PC-3 (cell line): ENCODE measurements at regions not wholly inside any gene's neighbourhood (a gene's known extent, or its start where the extent isn't known, plus 50 kb on each side); places are given as distances from the start of the nearest gene placed in this dataset.

Experiments
- ATAC-seq: fragments of 200-7000 bp; cut with Tn5 transposase; 2 replicates; pipeline ENCODE4 v1.9.1; 2020; ENCODE audit warnings: mild to moderate bottlenecking, moderate library complexity
- BruUV-seq: library from RNA; stranded (reverse); fragments of 400-500 nt; replicated peaks from 2 replicates; lab custom pipeline; 2021; lab: Mats Ljungman, UMichigan
- CTCF ChIA-PET: fragments of 300-600 bp; sonication (Branson Sonifier 250); formaldehyde crosslinking; loops from one replicate; lab custom pipeline; 2022; ENCODE audit warnings: antibody characterized with exemption; lab: Charles Lee
- POLR2A ChIA-PET: fragments of 300-600 bp; sonication (Branson Sonifier 250); formaldehyde crosslinking; loops from one replicate; lab custom pipeline; 2022; ENCODE audit warnings: antibody characterized with exemption; ENCODE audit not compliant: unreplicated experiment; lab: Charles Lee
- DNase-seq: peaks from one replicate; pipeline ENCODE4 v3.0.0-alpha.2; 2015
- H2AFZ ChIP-seq: fragments of 300-600 bp; sonication (generic); 2 replicates; pipeline ENCODE4 v1.6.0; 2016; ENCODE audit warnings: antibody characterized with exemption, low read length
- H3F3A ChIP-seq: fragments of 300-600 bp; sonication (generic); one replicate; pipeline ENCODE4 v1.6.0; 2017; ENCODE audit warnings: antibody characterized with exemption, low read length, control low read depth, mild to moderate bottlenecking; ENCODE audit not compliant: unreplicated experiment
- H3K27ac ChIP-seq: fragments of 300-600 bp; sonication (generic); 2 replicates; pipeline ENCODE4 v1.5.1; 2016; ENCODE audit warnings: mild to moderate bottlenecking, low read length
- H3K27me3 ChIP-seq: fragments of 300-600 bp; sonication (generic); 2 replicates; pipeline ENCODE4 v1.6.1; 2016; ENCODE audit warnings: low read length, mixed read lengths
- H3K36me3 ChIP-seq: fragments of 300-600 bp; sonication (generic); 2 replicates; pipeline ENCODE4 v1.6.1; 2016; ENCODE audit warnings: low read depth, mixed run types, low read length, mixed read lengths
- H3K4me1 ChIP-seq: fragments of 300-600 bp; sonication (generic); 2 replicates; pipeline ENCODE4 v1.5.1; 2016; ENCODE audit warnings: low read length; ENCODE audit not compliant: insufficient read depth
- H3K4me2 ChIP-seq: fragments of 300-600 bp; sonication (generic); 2 replicates; pipeline ENCODE4 v1.6.0; 2016; ENCODE audit warnings: low read length
- H3K4me3 ChIP-seq: fragments of 300-600 bp; sonication (generic); 2 replicates; pipeline ENCODE4 v1.5.1; 2016; ENCODE audit warnings: mild to moderate bottlenecking, low read length, mixed read lengths
- H3K79me2 ChIP-seq: fragments of 300-600 bp; sonication (generic); 2 replicates; pipeline ENCODE4 v1.6.1; 2017; ENCODE audit warnings: low read length, mixed read lengths
- H3K9ac ChIP-seq: fragments of 300-600 bp; sonication (generic); 2 replicates; pipeline ENCODE4 v1.6.0; 2016; ENCODE audit warnings: mild to moderate bottlenecking, low read length
- H3K9me2 ChIP-seq: fragments of 300-600 bp; sonication (generic); replicated peaks from 2 replicates; pipeline ENCODE4 v1.6.1; 2016; ENCODE audit warnings: mixed run types, low read length, mixed read lengths
- H3K9me3 ChIP-seq: fragments of 300-600 bp; sonication (generic); 2 replicates; pipeline ENCODE4 v1.6.1; 2016; ENCODE audit warnings: low read length, mixed read lengths
- H4K20me1 ChIP-seq: fragments of 300-600 bp; sonication (generic); 2 replicates; pipeline ENCODE4 v1.6.1; 2016; ENCODE audit warnings: low read length, mixed read lengths
- EZH2 ChIP-seq: fragments of 300-600 bp; sonication (generic); IDR thresholded peaks from one replicate; pipeline ENCODE4 v1.6.1; 2017; ENCODE audit warnings: antibody characterized with exemption, mild to moderate bottlenecking, low read length; ENCODE audit not compliant: unreplicated experiment
- EZH2phosphoT487 ChIP-seq: fragments of 300-600 bp; sonication (generic); IDR thresholded peaks from 2 replicates; pipeline ENCODE4 v1.6.1; 2018; ENCODE audit warnings: mild to moderate bottlenecking, antibody characterized with exemption, low read length, borderline replicate concordance
- intact Hi-C: fragments of 100-400 bp; cut with micrococcal nuclease; formaldehyde crosslinking; loops from 2 replicates; pipeline ENCODE4 v1.9.0; 2023
- TF ChIP-seq, protein P1 (sequence below): fragments of 300-600 bp; sonication (generic); conservative IDR thresholded peaks from 2 replicates; pipeline ENCODE4 v1.5.1; 2017; ENCODE audit warnings: antibody characterized with exemption, low read depth, mild to moderate bottlenecking, low read length

- H3K4me2 ChIP-seq, result no peak overlapping the region
- no TSS peak for BruUV-seq
- DNase-seq (no peak), ATAC-seq (no peak)
- H3K4me3 ChIP-seq, result no peak overlapping the region
- H3K79me2 ChIP-seq, result no peaks in the 10 kb centered on the region
- no peak overlapping the region for H3K9ac ChIP-seq
- ChIA-PET POLR2A (no interaction called here), CTCF (no interaction called here)
- intact Hi-C loops, result no loop called here
- H2AFZ ChIP-seq, result no peak overlapping the region
- H3F3A ChIP-seq, result no peaks in the 10 kb centered on the region
- H3K9me2 ChIP-seq, result no peaks in the 10 kb centered on the region
- H3K9me3 ChIP-seq, result no peaks in the 10 kb centered on the region
- no peaks in the 10 kb centered on the region for H3K36me3 ChIP-seq
- no peak overlapping the region for H3K27ac ChIP-seq
- no peaks in the 10 kb centered on the region for H4K20me1 ChIP-seq
- H3K4me1 ChIP-seq, result 0 out of 2 replicates have a peak, but pooled peaks cover 2% of the 10 kb centered on the region
- H3K27me3 ChIP-seq, result no peaks in the 10 kb centered on the region
- TF ChIP-seq, protein P1, sequence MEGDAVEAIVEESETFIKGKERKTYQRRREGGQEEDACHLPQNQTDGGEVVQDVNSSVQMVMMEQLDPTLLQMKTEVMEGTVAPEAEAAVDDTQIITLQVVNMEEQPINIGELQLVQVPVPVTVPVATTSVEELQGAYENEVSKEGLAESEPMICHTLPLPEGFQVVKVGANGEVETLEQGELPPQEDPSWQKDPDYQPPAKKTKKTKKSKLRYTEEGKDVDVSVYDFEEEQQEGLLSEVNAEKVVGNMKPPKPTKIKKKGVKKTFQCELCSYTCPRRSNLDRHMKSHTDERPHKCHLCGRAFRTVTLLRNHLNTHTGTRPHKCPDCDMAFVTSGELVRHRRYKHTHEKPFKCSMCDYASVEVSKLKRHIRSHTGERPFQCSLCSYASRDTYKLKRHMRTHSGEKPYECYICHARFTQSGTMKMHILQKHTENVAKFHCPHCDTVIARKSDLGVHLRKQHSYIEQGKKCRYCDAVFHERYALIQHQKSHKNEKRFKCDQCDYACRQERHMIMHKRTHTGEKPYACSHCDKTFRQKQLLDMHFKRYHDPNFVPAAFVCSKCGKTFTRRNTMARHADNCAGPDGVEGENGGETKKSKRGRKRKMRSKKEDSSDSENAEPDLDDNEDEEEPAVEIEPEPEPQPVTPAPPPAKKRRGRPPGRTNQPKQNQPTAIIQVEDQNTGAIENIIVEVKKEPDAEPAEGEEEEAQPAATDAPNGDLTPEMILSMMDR, result no peak
- TF ChIP-seq EZH2phosphoT487, result no peak
- no peak for TF ChIP-seq EZH2
Observed at GRCh38 chr5:12322042-12322441, 417.8 kb upstream of the CTNND2 start.

- no peak for TF ChIP-seq EZH2phosphoT487
- TF ChIP-seq, protein P1, result no peak
- no peak for TF ChIP-seq EZH2
- Histone ChIP-seq H3K79me2 (no peaks in the 10 kb centered on the region), H3K4me3 (no peak overlapping the region), H3K4me1 (0 out of 2 replicates have a peak, but pooled peaks cover 9% of the 10 kb centered on the region), H4K20me1 (no peaks in the 10 kb centered on the region), H2AFZ (no peak overlapping the region), H3F3A (no peaks in the 10 kb centered on the region), H3K9me3 (no peaks in the 10 kb centered on the region), H3K27ac (no peak overlapping the region), H3K9ac (no peak overlapping the region), H3K27me3 (no peaks in the 10 kb centered on the region), H3K36me3 (no peaks in the 10 kb centered on the region), H3K9me2 (no peaks in the 10 kb centered on the region), H3K4me2 (no peak overlapping the region)
- ATAC-seq, result no peak
- DNase-seq, result no peak
- BruUV-seq, result no TSS peak
- CTCF ChIA-PET, result no interaction called here
- POLR2A ChIA-PET, result no interaction called here
- intact Hi-C loops, result no loop called here
Observed at GRCh38 chr5:12320331-12320730, 416.1 kb upstream of the CTNND2 start.

GRCh38 chr5:12316812-12317211 is 412.6 kb upstream of the CTNND2 start:
- Histone ChIP-seq H3K4me3 (no peak overlapping the region), H2AFZ (no peak overlapping the region), H3K9me2 (no peaks in the 10 kb centered on the region), H3F3A (no peaks in the 10 kb centered on the region), H3K4me2 (no peak overlapping the region), H3K9ac (no peak overlapping the region), H3K4me1 (0 out of 2 replicates have a peak, but pooled peaks cover 9% of the 10 kb centered on the region), H3K79me2 (no peaks in the 10 kb centered on the region), H3K9me3 (no peaks in the 10 kb centered on the region), H3K36me3 (no peaks in the 10 kb centered on the region), H4K20me1 (no peaks in the 10 kb centered on the region), H3K27ac (no peak overlapping the region), H3K27me3 (no peaks in the 10 kb centered on the region)
- ATAC-seq (no peak; the same call in 1 of the 2 replicates), DNase-seq (peak; percentile 55)
- TF ChIP-seq, protein P1, result no peak
- TF ChIP-seq EZH2phosphoT487, result no peak
- no peak for TF ChIP-seq EZH2
- POLR2A ChIA-PET, result no interaction called here
- intact Hi-C loops, result no loop called here
- CTCF ChIA-PET, result no interaction called here
- BruUV-seq, result no TSS peak
